ENCODE measurements at regions not wholly inside any gene's neighbourhood (a gene's known extent, or its start where the extent isn't known, plus 50 kb on each side); places are given as distances from the start of the nearest gene placed in this dataset.

DNA sequence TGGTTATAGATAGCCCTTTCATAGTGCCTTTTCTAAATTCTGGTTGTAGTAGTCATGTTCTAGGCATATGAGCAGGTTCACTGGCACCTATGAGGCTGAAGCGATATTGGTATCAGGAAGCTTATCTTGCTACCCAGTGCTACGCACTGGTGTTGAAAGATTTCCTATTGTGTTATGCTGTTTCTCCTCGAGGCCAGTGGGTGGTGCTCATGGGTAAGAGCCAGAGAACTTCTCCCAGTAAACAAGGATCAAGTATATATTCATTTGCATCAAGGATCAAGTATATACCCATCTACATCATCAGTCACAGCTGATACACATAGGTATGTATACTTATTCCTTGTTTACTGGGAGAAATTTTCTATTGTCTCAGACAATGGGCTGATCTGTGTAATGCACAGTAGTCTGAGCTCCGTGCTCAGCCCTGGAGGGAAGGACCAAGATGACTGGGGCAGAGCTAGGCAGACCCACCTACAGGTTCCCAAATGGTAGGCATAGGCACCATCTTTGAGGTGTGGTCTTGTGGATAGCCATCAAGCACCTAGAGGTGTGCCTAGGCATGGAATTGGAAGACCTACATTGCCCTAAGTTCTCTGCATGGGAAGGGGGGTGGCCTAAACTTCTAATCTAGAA, 101.2 kb upstream of the GALNT13 start (continued):
- TF ChIP-seq SP2 (IDR thresholded peaks at IDR 0.05; ENCODE audit: low read length): no peak
- TF ChIP-seq SAP30 (IDR thresholded peaks at IDR 0.05; ENCODE audit: insufficient read depth, insufficient replicate concordance, low read length): no peak
- TF ChIP-seq RAD21 (IDR thresholded peaks at IDR 0.05 in 1 of 2, conservative IDR thresholded peaks at IDR 0.05 in 1 of 2; ENCODE audit: low read depth in 2 of 2, low read length in 2 of 2): peak; percentile 80 to 81
- no peak for TF ChIP-seq POU5F1 (IDR thresholded peaks at IDR 0.05; ENCODE audit: low read depth, low read length)
- TF ChIP-seq, protein P1, sequence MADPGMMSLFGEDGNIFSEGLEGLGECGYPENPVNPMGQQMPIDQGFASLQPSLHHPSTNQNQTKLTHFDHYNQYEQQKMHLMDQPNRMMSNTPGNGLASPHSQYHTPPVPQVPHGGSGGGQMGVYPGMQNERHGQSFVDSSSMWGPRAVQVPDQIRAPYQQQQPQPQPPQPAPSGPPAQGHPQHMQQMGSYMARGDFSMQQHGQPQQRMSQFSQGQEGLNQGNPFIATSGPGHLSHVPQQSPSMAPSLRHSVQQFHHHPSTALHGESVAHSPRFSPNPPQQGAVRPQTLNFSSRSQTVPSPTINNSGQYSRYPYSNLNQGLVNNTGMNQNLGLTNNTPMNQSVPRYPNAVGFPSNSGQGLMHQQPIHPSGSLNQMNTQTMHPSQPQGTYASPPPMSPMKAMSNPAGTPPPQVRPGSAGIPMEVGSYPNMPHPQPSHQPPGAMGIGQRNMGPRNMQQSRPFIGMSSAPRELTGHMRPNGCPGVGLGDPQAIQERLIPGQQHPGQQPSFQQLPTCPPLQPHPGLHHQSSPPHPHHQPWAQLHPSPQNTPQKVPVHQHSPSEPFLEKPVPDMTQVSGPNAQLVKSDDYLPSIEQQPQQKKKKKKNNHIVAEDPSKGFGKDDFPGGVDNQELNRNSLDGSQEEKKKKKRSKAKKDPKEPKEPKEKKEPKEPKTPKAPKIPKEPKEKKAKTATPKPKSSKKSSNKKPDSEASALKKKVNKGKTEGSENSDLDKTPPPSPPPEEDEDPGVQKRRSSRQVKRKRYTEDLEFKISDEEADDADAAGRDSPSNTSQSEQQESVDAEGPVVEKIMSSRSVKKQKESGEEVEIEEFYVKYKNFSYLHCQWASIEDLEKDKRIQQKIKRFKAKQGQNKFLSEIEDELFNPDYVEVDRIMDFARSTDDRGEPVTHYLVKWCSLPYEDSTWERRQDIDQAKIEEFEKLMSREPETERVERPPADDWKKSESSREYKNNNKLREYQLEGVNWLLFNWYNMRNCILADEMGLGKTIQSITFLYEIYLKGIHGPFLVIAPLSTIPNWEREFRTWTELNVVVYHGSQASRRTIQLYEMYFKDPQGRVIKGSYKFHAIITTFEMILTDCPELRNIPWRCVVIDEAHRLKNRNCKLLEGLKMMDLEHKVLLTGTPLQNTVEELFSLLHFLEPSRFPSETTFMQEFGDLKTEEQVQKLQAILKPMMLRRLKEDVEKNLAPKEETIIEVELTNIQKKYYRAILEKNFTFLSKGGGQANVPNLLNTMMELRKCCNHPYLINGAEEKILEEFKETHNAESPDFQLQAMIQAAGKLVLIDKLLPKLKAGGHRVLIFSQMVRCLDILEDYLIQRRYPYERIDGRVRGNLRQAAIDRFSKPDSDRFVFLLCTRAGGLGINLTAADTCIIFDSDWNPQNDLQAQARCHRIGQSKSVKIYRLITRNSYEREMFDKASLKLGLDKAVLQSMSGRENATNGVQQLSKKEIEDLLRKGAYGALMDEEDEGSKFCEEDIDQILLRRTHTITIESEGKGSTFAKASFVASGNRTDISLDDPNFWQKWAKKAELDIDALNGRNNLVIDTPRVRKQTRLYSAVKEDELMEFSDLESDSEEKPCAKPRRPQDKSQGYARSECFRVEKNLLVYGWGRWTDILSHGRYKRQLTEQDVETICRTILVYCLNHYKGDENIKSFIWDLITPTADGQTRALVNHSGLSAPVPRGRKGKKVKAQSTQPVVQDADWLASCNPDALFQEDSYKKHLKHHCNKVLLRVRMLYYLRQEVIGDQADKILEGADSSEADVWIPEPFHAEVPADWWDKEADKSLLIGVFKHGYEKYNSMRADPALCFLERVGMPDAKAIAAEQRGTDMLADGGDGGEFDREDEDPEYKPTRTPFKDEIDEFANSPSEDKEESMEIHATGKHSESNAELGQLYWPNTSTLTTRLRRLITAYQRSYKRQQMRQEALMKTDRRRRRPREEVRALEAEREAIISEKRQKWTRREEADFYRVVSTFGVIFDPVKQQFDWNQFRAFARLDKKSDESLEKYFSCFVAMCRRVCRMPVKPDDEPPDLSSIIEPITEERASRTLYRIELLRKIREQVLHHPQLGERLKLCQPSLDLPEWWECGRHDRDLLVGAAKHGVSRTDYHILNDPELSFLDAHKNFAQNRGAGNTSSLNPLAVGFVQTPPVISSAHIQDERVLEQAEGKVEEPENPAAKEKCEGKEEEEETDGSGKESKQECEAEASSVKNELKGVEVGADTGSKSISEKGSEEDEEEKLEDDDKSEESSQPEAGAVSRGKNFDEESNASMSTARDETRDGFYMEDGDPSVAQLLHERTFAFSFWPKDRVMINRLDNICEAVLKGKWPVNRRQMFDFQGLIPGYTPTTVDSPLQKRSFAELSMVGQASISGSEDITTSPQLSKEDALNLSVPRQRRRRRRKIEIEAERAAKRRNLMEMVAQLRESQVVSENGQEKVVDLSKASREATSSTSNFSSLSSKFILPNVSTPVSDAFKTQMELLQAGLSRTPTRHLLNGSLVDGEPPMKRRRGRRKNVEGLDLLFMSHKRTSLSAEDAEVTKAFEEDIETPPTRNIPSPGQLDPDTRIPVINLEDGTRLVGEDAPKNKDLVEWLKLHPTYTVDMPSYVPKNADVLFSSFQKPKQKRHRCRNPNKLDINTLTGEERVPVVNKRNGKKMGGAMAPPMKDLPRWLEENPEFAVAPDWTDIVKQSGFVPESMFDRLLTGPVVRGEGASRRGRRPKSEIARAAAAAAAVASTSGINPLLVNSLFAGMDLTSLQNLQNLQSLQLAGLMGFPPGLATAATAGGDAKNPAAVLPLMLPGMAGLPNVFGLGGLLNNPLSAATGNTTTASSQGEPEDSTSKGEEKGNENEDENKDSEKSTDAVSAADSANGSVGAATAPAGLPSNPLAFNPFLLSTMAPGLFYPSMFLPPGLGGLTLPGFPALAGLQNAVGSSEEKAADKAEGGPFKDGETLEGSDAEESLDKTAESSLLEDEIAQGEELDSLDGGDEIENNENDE (IDR thresholded peaks at IDR 0.05; ENCODE audit: insufficient replicate concordance, low read length): no peak
- no peak for TF ChIP-seq CHD2 (IDR thresholded peaks at IDR 0.05; ENCODE audit: low read length)
